ENCODE measurements at regions not wholly inside any gene's neighbourhood (a gene's known extent, or its start where the extent isn't known, plus 50 kb on each side); places are given as distances from the start of the nearest gene placed in this dataset.

GRCh38 chr5:2300861-2301574 lies 418.3 kb upstream of the IRX4 start:
- intact Hi-C loops (cut with micrococcal nuclease) = no loop called here

DNA sequence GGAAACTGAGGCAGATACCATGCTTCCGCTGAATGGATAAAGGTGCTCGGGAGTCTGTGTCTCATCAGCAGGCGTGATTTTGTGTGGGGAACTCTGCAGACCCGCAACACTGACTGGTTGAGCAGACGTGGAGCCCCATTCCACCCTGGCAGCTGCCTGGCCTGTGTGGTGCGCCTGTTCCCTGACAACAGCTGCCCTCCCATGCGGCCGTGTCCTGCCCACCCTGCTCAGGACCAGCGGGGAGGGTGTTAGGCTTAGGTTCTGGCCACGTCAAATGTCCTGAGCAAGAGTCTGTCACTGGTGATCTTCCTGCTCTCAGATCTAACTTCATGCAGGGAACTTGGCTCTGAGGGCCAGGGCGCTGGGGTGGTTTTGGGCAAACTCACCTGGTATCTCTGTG lies 417.7 kb upstream of the IRX4 start:
- Histone ChIP-seq H3K79me2 (ENCODE audit: insufficient read depth, low read length) (no peaks in the 10 kb centered on the region), H3K9me3 (ENCODE audit: control insufficient read depth in 1 of 2, insufficient read depth in 1 of 2, low read depth in 1 of 2, low read length in 2 of 2) (no peaks in the 10 kb centered on the region), H3K36me3 (ENCODE audit: control insufficient read depth in 1 of 2, insufficient read depth in 2 of 2, low read length in 2 of 2) (no peaks in the 10 kb centered on the region), H2AFZ (ENCODE audit: low read depth, low read length, poor library complexity, severe bottlenecking) (no peak overlapping the region), H3K4me2 (ENCODE audit: low read length) (no peak overlapping the region), H3K4me1 (ENCODE audit: control insufficient read depth in 1 of 2, insufficient read depth in 2 of 2, low read length in 2 of 2) (no peaks in the 10 kb centered on the region), H3K9ac (ENCODE audit: low read length) (no peak overlapping the region), H3K4me3 (replicated peaks in 1 of 2; ENCODE audit: low read depth in 1 of 2, low read length in 2 of 2) (no peak overlapping the region), H4K20me1 (ENCODE audit: insufficient read depth) (no peaks in the 10 kb centered on the region), H3K27me3 (ENCODE audit: insufficient read depth, low read length) (no peaks in the 10 kb centered on the region), H3K9me2 (ENCODE audit: insufficient read depth) (no peaks in the 10 kb centered on the region), H3K27ac (ENCODE audit: low read depth, low read length) (no peak overlapping the region)
- DNase-seq (ENCODE audit: low read depth, low spot score) (no peak), ATAC-seq (no peak)
- POLR2A ChIA-PET = no interaction called here
- no TSS peak for BruUV-seq (replicated peaks)
- intact Hi-C loops (cut with micrococcal nuclease) = no loop called here
- CTCF ChIA-PET = no interaction called here
- RAD21 ChIA-PET (ENCODE audit: low non-redundant PET in 1 of 2, low total read pairs in 2 of 2, uncharacterized antibody in 2 of 2, unreplicated experiment in 2 of 2) = no interaction called here
- TF ChIP-seq EGR1 (IDR thresholded peaks at IDR 0.05; ENCODE audit: low read depth) (no peak), JUND (IDR thresholded peaks at IDR 0.05) (no peak), EZH2 (IDR thresholded peaks at IDR 0.05) (no peak), RAD21 (IDR thresholded peaks at IDR 0.05; ENCODE audit: low read depth) (no peak), ELF1 (IDR thresholded peaks at IDR 0.05; ENCODE audit: borderline replicate concordance, low read depth) (no peak), CEBPB (IDR thresholded peaks at IDR 0.05; ENCODE audit: low read depth) (no peak), SP1 (IDR thresholded peaks at IDR 0.05; ENCODE audit: low read depth) (no peak), FOSL1 (IDR thresholded peaks at IDR 0.05; ENCODE audit: low read depth) (no peak), SIN3A (IDR thresholded peaks at IDR 0.05; ENCODE audit: low read depth) (no peak), SRF (IDR thresholded peaks at IDR 0.05; ENCODE audit: low read depth) (no peak), TCF7L2 (IDR thresholded peaks at IDR 0.05; ENCODE audit: borderline replicate concordance, extremely low read depth, insufficient read depth, insufficient read length) (no peak), POLR2A (IDR thresholded peaks at IDR 0.05; ENCODE audit: borderline replicate concordance, extremely low read depth, insufficient read depth, insufficient read length) (no peak), YY1 (IDR thresholded peaks at IDR 0.05; ENCODE audit: extremely low read depth, insufficient replicate concordance, low read depth, low read length) (no peak), ZFX (IDR thresholded peaks at IDR 0.05) (no peak), ATF3 (IDR thresholded peaks at IDR 0.05) (no peak)
- TF ChIP-seq, protein P1, sequence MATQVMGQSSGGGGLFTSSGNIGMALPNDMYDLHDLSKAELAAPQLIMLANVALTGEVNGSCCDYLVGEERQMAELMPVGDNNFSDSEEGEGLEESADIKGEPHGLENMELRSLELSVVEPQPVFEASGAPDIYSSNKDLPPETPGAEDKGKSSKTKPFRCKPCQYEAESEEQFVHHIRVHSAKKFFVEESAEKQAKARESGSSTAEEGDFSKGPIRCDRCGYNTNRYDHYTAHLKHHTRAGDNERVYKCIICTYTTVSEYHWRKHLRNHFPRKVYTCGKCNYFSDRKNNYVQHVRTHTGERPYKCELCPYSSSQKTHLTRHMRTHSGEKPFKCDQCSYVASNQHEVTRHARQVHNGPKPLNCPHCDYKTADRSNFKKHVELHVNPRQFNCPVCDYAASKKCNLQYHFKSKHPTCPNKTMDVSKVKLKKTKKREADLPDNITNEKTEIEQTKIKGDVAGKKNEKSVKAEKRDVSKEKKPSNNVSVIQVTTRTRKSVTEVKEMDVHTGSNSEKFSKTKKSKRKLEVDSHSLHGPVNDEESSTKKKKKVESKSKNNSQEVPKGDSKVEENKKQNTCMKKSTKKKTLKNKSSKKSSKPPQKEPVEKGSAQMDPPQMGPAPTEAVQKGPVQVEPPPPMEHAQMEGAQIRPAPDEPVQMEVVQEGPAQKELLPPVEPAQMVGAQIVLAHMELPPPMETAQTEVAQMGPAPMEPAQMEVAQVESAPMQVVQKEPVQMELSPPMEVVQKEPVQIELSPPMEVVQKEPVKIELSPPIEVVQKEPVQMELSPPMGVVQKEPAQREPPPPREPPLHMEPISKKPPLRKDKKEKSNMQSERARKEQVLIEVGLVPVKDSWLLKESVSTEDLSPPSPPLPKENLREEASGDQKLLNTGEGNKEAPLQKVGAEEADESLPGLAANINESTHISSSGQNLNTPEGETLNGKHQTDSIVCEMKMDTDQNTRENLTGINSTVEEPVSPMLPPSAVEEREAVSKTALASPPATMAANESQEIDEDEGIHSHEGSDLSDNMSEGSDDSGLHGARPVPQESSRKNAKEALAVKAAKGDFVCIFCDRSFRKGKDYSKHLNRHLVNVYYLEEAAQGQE (IDR thresholded peaks at IDR 0.05; ENCODE audit: low read depth) = no peak

More at GRCh38 chr5:2300861-2301574, 418.3 kb upstream of the IRX4 start:
- H3K4me3 ChIP-seq (replicated peaks in 1 of 2; ENCODE audit: low read depth in 1 of 2, low read length in 2 of 2) = no peak overlapping the region
- ATAC-seq = no peak
- RAD21 ChIA-PET (ENCODE audit: low non-redundant PET in 1 of 2, low total read pairs in 2 of 2, uncharacterized antibody in 2 of 2, unreplicated experiment in 2 of 2) = no interaction called here
- no peak overlapping the region for H2AFZ ChIP-seq (ENCODE audit: low read depth, low read length, poor library complexity, severe bottlenecking)
- BruUV-seq (replicated peaks) = no TSS peak
- no peaks in the 10 kb centered on the region for H3K79me2 ChIP-seq (ENCODE audit: insufficient read depth, low read length)
- DNase-seq (ENCODE audit: low read depth, low spot score) = no peak
- no peak overlapping the region for H3K27ac ChIP-seq (ENCODE audit: low read depth, low read length)
- no peak overlapping the region for H3K4me2 ChIP-seq (ENCODE audit: low read length)
- no peaks in the 10 kb centered on the region for H3K9me3 ChIP-seq (ENCODE audit: control insufficient read depth in 1 of 2, insufficient read depth in 1 of 2, low read depth in 1 of 2, low read length in 2 of 2)
- CTCF ChIA-PET = no interaction called here
- no peaks in the 10 kb centered on the region for H3K4me1 ChIP-seq (ENCODE audit: control insufficient read depth in 1 of 2, insufficient read depth in 2 of 2, low read length in 2 of 2)
- POLR2A ChIA-PET = no interaction called here
- no peaks in the 10 kb centered on the region for H4K20me1 ChIP-seq (ENCODE audit: insufficient read depth)
- TF ChIP-seq FOSL1 (IDR thresholded peaks at IDR 0.05; ENCODE audit: low read depth) = no peak
- no peak for TF ChIP-seq SP1 (IDR thresholded peaks at IDR 0.05; ENCODE audit: low read depth)
- no peak for TF ChIP-seq SRF (IDR thresholded peaks at IDR 0.05; ENCODE audit: low read depth)
- TF ChIP-seq ZNF274 (IDR thresholded peaks at IDR 0.05; ENCODE audit: low read depth, low read length) = no peak
- TF ChIP-seq ATF3 (IDR thresholded peaks at IDR 0.05) = no peak
- TF ChIP-seq CBX3 (IDR thresholded peaks at IDR 0.05; ENCODE audit: low read depth) = no peak
- H3K9me2 ChIP-seq (ENCODE audit: insufficient read depth) = no peaks in the 10 kb centered on the region
- H3K9ac ChIP-seq (ENCODE audit: low read length) = no peak overlapping the region
- no peaks in the 10 kb centered on the region for H3K36me3 ChIP-seq (ENCODE audit: control insufficient read depth in 1 of 2, insufficient read depth in 2 of 2, low read length in 2 of 2)
- no peaks in the 10 kb centered on the region for H3K27me3 ChIP-seq (ENCODE audit: insufficient read depth, low read length)

Measured in HCT116 (cell line).